ENCODE measurements at regions not wholly inside any gene's neighbourhood (a gene's known extent, or its start where the extent isn't known, plus 50 kb on each side); places are given as distances from the start of the nearest gene placed in this dataset.
"Not testable (repeated sequence)": the region's sequence is repeated elsewhere in the genome, so short reads cannot be mapped to it uniquely, and the experiment has no call there.

DNA sequence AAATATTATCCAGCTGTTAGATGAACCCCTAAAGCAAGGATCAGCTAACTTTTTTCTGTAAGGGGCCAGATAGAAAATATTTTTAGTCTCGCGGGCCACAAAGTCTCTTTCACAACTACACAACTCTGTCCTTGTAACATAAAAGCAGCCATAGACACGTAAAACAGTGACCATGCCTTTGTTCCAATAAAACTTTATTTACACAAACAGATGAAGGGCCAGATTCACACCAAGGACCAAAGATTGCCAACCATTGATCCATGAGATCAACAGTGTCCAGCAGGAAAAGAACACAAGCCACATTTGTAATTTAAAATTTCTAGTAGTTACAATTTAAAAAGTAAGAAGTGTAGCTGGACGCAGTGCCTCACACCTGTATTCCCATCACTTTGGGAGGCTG lies 109.7 kb downstream of the PHETA1 start (continued):
- TF ChIP-seq, protein P1, sequence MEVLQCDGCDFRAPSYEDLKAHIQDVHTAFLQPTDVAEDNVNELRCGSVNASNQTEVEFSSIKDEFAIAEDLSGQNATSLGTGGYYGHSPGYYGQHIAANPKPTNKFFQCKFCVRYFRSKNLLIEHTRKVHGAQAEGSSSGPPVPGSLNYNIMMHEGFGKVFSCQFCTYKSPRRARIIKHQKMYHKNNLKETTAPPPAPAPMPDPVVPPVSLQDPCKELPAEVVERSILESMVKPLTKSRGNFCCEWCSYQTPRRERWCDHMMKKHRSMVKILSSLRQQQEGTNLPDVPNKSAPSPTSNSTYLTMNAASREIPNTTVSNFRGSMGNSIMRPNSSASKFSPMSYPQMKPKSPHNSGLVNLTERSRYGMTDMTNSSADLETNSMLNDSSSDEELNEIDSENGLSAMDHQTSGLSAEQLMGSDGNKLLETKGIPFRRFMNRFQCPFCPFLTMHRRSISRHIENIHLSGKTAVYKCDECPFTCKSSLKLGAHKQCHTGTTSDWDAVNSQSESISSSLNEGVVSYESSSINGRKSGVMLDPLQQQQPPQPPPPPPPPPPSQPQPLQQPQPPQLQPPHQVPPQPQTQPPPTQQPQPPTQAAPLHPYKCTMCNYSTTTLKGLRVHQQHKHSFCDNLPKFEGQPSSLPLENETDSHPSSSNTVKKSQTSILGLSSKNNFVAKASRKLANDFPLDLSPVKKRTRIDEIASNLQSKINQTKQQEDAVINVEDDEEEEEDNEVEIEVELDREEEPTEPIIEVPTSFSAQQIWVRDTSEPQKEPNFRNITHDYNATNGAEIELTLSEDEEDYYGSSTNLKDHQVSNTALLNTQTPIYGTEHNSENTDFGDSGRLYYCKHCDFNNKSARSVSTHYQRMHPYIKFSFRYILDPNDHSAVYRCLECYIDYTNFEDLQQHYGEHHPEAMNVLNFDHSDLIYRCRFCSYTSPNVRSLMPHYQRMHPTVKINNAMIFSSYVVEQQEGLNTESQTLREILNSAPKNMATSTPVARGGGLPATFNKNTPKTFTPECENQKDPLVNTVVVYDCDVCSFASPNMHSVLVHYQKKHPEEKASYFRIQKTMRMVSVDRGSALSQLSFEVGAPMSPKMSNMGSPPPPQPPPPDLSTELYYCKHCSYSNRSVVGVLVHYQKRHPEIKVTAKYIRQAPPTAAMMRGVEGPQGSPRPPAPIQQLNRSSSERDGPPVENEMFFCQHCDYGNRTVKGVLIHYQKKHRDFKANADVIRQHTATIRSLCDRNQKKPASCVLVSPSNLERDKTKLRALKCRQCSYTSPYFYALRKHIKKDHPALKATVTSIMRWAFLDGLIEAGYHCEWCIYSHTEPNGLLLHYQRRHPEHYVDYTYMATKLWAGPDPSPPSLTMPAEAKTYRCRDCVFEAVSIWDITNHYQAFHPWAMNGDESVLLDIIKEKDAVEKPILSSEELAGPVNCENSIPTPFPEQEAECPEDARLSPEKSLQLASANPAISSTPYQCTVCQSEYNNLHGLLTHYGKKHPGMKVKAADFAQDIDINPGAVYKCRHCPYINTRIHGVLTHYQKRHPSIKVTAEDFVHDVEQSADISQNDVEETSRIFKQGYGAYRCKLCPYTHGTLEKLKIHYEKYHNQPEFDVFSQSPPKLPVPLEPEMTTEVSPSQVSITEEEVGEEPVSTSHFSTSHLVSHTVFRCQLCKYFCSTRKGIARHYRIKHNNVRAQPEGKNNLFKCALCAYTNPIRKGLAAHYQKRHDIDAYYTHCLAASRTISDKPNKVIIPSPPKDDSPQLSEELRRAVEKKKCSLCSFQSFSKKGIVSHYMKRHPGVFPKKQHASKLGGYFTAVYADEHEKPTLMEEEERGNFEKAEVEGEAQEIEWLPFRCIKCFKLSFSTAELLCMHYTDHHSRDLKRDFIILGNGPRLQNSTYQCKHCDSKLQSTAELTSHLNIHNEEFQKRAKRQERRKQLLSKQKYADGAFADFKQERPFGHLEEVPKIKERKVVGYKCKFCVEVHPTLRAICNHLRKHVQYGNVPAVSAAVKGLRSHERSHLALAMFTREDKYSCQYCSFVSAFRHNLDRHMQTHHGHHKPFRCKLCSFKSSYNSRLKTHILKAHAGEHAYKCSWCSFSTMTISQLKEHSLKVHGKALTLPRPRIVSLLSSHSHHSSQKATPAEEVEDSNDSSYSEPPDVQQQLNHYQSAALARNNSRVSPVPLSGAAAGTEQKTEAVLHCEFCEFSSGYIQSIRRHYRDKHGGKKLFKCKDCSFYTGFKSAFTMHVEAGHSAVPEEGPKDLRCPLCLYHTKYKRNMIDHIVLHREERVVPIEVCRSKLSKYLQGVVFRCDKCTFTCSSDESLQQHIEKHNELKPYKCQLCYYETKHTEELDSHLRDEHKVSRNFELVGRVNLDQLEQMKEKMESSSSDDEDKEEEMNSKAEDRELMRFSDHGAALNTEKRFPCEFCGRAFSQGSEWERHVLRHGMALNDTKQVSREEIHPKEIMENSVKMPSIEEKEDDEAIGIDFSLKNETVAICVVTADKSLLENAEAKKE (CRISPR knock-in tag; IDR thresholded peaks at IDR 0.05): no peak
- no peak for TF ChIP-seq JUNB (IDR thresholded peaks at IDR 0.05; ENCODE audit: unreplicated experiment)
- no peak for TF ChIP-seq EZH2phosphoT487 (IDR thresholded peaks at IDR 0.05; ENCODE audit: unreplicated experiment)
- no peak for TF ChIP-seq CREB1 (CRISPR knock-in tag; IDR thresholded peaks at IDR 0.05; ENCODE audit: low read depth)
- no peak for TF ChIP-seq ETS1 (IDR thresholded peaks at IDR 0.05)
- no peak for TF ChIP-seq ZNF331 (CRISPR knock-in tag; IDR thresholded peaks at IDR 0.05; ENCODE audit: low read depth)
- TF ChIP-seq, protein P2, sequence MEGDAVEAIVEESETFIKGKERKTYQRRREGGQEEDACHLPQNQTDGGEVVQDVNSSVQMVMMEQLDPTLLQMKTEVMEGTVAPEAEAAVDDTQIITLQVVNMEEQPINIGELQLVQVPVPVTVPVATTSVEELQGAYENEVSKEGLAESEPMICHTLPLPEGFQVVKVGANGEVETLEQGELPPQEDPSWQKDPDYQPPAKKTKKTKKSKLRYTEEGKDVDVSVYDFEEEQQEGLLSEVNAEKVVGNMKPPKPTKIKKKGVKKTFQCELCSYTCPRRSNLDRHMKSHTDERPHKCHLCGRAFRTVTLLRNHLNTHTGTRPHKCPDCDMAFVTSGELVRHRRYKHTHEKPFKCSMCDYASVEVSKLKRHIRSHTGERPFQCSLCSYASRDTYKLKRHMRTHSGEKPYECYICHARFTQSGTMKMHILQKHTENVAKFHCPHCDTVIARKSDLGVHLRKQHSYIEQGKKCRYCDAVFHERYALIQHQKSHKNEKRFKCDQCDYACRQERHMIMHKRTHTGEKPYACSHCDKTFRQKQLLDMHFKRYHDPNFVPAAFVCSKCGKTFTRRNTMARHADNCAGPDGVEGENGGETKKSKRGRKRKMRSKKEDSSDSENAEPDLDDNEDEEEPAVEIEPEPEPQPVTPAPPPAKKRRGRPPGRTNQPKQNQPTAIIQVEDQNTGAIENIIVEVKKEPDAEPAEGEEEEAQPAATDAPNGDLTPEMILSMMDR (conservative IDR thresholded peaks at IDR 0.05; ENCODE audit: low read depth in 2 of 2): no peak
- TF ChIP-seq EZH2 (IDR thresholded peaks at IDR 0.05; ENCODE audit: low read depth, unreplicated experiment): no peak
- no peak for TF ChIP-seq ZNF114 (CRISPR knock-in tag; IDR thresholded peaks at IDR 0.05)

DNA sequence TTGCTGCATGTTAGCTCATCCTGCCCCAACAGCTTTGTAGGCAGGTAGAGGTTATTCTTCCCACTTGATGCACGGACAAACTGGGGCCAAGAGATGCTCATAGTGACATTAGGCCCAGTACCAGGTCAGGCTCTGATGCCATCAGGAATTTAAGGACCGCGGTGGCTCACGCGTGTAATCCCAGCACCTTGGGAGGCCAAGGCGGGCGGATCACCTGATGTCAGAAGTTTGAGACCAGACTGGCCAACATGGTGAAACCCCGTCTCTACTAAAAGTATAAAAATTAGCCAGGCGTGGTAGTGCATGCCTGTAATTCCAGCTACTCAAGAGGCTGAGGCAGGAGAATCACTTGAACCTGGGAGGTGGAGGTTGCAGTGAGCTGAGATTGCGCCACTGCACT lies 110.8 kb downstream of the PHETA1 start:
- H3K9me3 Mint-ChIP-seq; H3K36me3 ChIP-seq (ENCODE audit: insufficient read depth); ATAC-seq; H3K27me3 Mint-ChIP-seq (ENCODE audit: insufficient read depth, low read depth, poor library complexity); H3K27me3 ChIP-seq (ENCODE audit: insufficient read depth); H3K4me1 Mint-ChIP-seq; H3F3A ChIP-seq (replicated peaks; ENCODE audit: low read depth); H3K4me3 Mint-ChIP-seq; H3K27ac ChIP-seq (ENCODE audit: low read depth); H3K4me1 ChIP-seq (ENCODE audit: insufficient read depth); H2AFZ ChIP-seq; H3K79me2 ChIP-seq (replicated peaks; ENCODE audit: insufficient read depth); H3K4me2 ChIP-seq; H3K27ac Mint-ChIP-seq; H3K36me3 Mint-ChIP-seq (ENCODE audit: low read depth); DNase-seq (ENCODE audit: low spot score); H4K20me1 ChIP-seq (replicated peaks; ENCODE audit: insufficient read depth); H3K4me3 ChIP-seq; H3K9me2 ChIP-seq (ENCODE audit: insufficient read depth): not testable (repeated sequence)
